GM12875 (cell line): ENCODE measurements at regions not wholly inside any gene's neighbourhood (a gene's known extent, or its start where the extent isn't known, plus 50 kb on each side); places are given as distances from the start of the nearest gene placed in this dataset.

Source experiments
- H3K4me3 ChIP-seq: one replicate; pipeline ENCODE4 v1.5.1; 2011; ENCODE audit warnings: low read depth, low read length, control low read depth
- CTCF ChIP-seq: IDR thresholded peaks from 2 replicates; pipeline ENCODE4 v1.5.1; 2011; ENCODE audit warnings: low read depth, mild to moderate bottlenecking, control low read depth, inconsistent platforms, low read length, moderate library complexity, borderline replicate concordance; ENCODE audit not compliant: insufficient read depth

- H3K4me3 ChIP-seq, result no peak overlapping the region
- no peak for TF ChIP-seq CTCF
Measured at GRCh38 chr2:240363746-240364581, 71.5 kb upstream of the GPC1 start.

GRCh38 chr2:240364582-240364960 lies 70.9 kb upstream of the GPC1 start:
- no peak overlapping the region for H3K4me3 ChIP-seq
- TF ChIP-seq CTCF, result no peak

- TF ChIP-seq CTCF, result no peak
- H3K4me3 ChIP-seq, result no peak overlapping the region
Measured at GRCh38 chr2:240364961-240365775, 70.3 kb upstream of the GPC1 start.

- TF ChIP-seq CTCF, result no peak
Measured at GRCh38 chr2:240365971-240366471, 69.4 kb upstream of the GPC1 start.

GRCh38 chr2:240366901-240367300 lies 68.6 kb upstream of the GPC1 start:
- H3K4me3 ChIP-seq, result no peak overlapping the region
- no peak for TF ChIP-seq CTCF

More at GRCh38 chr2:240365971-240366471, 69.4 kb upstream of the GPC1 start:
- no peak overlapping the region for H3K4me3 ChIP-seq

- H3K4me3 ChIP-seq, result no peak overlapping the region
- TF ChIP-seq CTCF, result no peak
Measured at GRCh38 chr2:240367721-240368120, 67.7 kb upstream of the GPC1 start.
